ENCODE measurements at regions not wholly inside any gene's neighbourhood (a gene's known extent, or its start where the extent isn't known, plus 50 kb on each side); places are given as distances from the start of the nearest gene placed in this dataset.
"Not testable (repeated sequence)": the region's sequence is repeated elsewhere in the genome, so short reads cannot be mapped to it uniquely, and the experiment has no call there.

GRCh38 chr22:33142282-33143055, 84.3 kb upstream of the SYN3 start:
- ChIA-PET CTCF (no interaction called here), POLR2A (interaction anchor here (0.5 kb wide), 1 partner anchor 90 kb away, joined by 3 read pairs; no protein-coding TSS in a partner anchor)

- CTCF ChIA-PET: no interaction called here
- POLR2A ChIA-PET: no interaction called here
These were observed 81.8 kb upstream of the SYN3 start for GRCh38 chr22:33139937-33140336.

- CTCF ChIA-PET, POLR2A ChIA-PET: not testable (repeated sequence)
These were observed 80.2 kb upstream of the SYN3 start for GRCh38 chr22:33138333-33138732.

GRCh38 chr22:33130473-33130872, 72.3 kb upstream of the SYN3 start:
- POLR2A ChIA-PET: no interaction called here
- CTCF ChIA-PET: no interaction called here

- ChIA-PET POLR2A (no interaction called here), CTCF (no interaction called here)
These were observed 71.4 kb upstream of the SYN3 start for GRCh38 chr22:33129621-33130020.

GRCh38 chr22:33126881-33127280, 68.7 kb upstream of the SYN3 start:
- ChIA-PET CTCF (no interaction called here), POLR2A (no interaction called here)

- POLR2A ChIA-PET: no interaction called here
- CTCF ChIA-PET: no interaction called here
These were observed 66.3 kb upstream of the SYN3 start for GRCh38 chr22:33124471-33124870.

- POLR2A ChIA-PET, CTCF ChIA-PET: not testable (repeated sequence)
These were observed 64.3 kb upstream of the SYN3 start for GRCh38 chr22:33122439-33122838.

GRCh38 chr22:33119044-33119443, 60.9 kb upstream of the SYN3 start:
- ChIA-PET CTCF (no interaction called here), POLR2A (no interaction called here)

GRCh38 chr22:33117821-33118220, 59.6 kb upstream of the SYN3 start:
- ChIA-PET CTCF (no interaction called here), POLR2A (no interaction called here)

GRCh38 chr22:33116841-33117547, 58.8 kb upstream of the SYN3 start:
- ChIA-PET CTCF (interaction anchor here (0.7 kb wide), 1 partner anchor 144 kb away, joined by 3 read pairs; no protein-coding TSS in a partner anchor), POLR2A (no interaction called here)

GRCh38 chr22:33114565-33114964, 56.4 kb upstream of the SYN3 start:
- ChIA-PET POLR2A (no interaction called here), CTCF (no interaction called here)

GRCh38 chr22:33112580-33112979, 54.4 kb upstream of the SYN3 start:
- CTCF ChIA-PET: no interaction called here

GRCh38 chr22:33111491-33111890, 53.3 kb upstream of the SYN3 start:
- CTCF ChIA-PET: no interaction called here
- POLR2A ChIA-PET: no interaction called here

More at GRCh38 chr22:33112580-33112979, 54.4 kb upstream of the SYN3 start:
- POLR2A ChIA-PET: no interaction called here

GRCh38 chr22:33110562-33111163, 52.5 kb upstream of the SYN3 start:
- ChIA-PET CTCF (no interaction called here), POLR2A (no interaction called here)

- CTCF ChIA-PET: no interaction called here
- POLR2A ChIA-PET: no interaction called here
These were observed 51.6 kb upstream of the SYN3 start for GRCh38 chr22:33109514-33110430.

- ChIA-PET POLR2A (no interaction called here), CTCF (no interaction called here)
These were observed 49.9 kb upstream of the SYN3 start for GRCh38 chr22:33108037-33108436.
